NCI-H1694 treated with DMSO at 0.1 percent for 48 hours (cell line): ENCODE measurements at regions not wholly inside any gene's neighbourhood (a gene's known extent, or its start where the extent isn't known, plus 50 kb on each side); places are given as distances from the start of the nearest gene placed in this dataset.
"Not testable (repeated sequence)": the region's sequence is repeated elsewhere in the genome, so short reads cannot be mapped to it uniquely, and the experiment has no call there.

ENCODE experiments used
- DNase-seq: peaks from one replicate; lab custom pipeline; 2025; lab: John Stamatoyannopoulos, UW

GRCh38 chr2:83155826-83156225 is 1303.3 kb downstream of the SUCLG1 start:
- no peak for DNase-seq

- DNase-seq: no peak
Observed at GRCh38 chr2:83143946-83144345, 1315.1 kb downstream of the SUCLG1 start.

DNA sequence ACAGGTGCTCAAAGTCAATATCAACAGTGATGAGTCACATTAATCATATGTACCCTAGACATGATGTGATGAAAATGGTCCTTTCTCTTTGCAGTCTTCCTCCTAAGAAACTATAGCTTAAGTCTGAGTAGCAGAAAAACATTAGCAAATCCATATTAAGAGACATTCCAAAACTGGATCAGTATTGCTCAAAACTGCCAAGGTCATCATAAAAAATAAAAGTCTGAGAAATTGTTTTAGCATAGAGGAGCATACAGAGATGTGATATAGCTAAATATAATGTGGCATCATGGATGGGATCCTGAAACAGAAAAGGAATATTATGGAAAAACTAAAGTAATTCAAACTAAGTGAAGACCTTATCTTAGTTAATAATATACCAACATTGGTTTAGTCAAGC is 1316.1 kb downstream of the SUCLG1 start:
- no peak for DNase-seq

GRCh38 chr2:83115606-83116005 is 1343.5 kb downstream of the SUCLG1 start:
- DNase-seq: no peak

GRCh38 chr2:83115155-83115554 is 1343.9 kb downstream of the SUCLG1 start:
- no peak for DNase-seq

DNA sequence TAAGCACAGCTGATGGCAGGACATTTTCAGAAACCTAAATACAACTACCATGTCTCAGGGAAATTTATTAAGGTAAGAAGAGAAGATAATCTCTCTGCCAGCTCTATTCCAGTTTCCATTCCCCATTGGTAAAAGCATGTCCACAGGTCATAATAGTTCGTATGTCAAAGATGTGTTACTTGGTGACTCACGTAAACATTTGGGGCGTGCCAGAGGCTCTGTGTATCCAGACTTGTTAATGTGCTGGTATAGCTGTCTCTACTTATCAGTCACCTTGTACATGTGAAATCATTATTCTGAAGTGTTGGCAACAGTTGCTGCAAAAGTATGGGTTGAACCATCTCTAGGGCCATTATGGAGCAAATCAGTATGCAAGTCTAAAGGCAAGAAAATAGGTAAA is 1345.1 kb downstream of the SUCLG1 start:
- DNase-seq: no peak

- no peak for DNase-seq
Observed at GRCh38 chr2:83112858-83113257, 1346.2 kb downstream of the SUCLG1 start.

GRCh38 chr2:83109284-83109683 is 1349.8 kb downstream of the SUCLG1 start:
- no peak for DNase-seq

DNA sequence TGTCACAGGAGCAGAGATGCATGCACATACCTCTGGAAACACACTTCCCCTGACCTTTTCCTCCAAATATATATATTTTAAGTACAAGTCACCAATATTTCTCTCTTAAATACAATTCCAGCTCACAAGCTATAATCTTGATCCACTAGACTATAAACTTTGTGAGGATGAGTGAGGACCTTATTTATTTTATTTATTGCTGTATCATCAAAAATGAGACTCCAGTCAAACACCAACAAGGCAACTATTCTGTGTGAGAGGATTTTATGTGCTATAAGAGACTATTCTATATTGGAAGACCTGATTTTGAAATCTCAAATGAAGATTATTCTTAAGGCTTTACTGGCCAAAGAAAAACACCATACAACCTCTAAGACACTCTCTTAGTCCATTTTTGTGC is 1352.2 kb downstream of the SUCLG1 start:
- no peak for DNase-seq

DNA sequence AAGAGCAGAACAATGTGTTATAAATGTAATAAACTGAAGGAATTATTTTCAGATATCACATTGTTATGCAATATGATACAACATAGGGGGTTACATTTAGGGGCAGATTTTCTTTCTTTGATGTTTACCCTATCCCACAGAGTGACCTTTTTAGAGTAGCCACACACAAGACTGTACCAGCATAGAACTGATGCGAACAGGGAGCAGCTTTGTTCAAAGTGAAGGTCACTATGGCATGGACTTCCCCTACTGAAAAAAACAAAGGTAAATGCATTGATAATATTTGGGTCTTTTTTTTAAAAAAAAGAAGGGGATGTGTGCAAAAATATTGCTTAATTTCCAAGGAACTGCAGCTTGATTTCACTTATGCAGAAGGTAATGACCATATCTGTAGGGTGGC is 1354.9 kb downstream of the SUCLG1 start:
- DNase-seq: no peak

GRCh38 chr2:83103613-83104012 is 1355.5 kb downstream of the SUCLG1 start:
- no peak for DNase-seq

- DNase-seq: not testable (repeated sequence)
Observed at GRCh38 chr2:83089051-83089450, 1370.0 kb downstream of the SUCLG1 start.

DNA sequence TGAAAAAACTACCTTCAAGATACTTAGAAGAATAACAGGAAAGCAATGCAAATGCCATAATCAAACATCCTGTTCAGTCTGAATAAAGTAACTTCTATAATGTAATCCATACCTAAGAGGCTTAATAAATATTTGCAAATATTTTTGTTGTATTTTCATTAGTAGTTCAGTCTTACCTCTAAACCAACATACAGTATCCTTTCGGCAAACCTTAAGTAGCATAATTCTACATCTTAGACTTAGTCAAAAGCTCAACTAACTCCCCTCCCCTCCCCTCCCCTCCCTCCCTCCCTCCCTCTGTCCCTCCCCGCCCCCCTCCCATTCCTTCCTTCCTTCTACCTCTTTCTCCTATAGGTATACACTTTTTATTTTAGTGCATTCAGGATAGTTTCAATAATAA is 1373.2 kb downstream of the SUCLG1 start:
- DNase-seq: no peak

GRCh38 chr2:83081826-83082690 is 1377.0 kb downstream of the SUCLG1 start:
- peak; percentile 78 for DNase-seq

DNA sequence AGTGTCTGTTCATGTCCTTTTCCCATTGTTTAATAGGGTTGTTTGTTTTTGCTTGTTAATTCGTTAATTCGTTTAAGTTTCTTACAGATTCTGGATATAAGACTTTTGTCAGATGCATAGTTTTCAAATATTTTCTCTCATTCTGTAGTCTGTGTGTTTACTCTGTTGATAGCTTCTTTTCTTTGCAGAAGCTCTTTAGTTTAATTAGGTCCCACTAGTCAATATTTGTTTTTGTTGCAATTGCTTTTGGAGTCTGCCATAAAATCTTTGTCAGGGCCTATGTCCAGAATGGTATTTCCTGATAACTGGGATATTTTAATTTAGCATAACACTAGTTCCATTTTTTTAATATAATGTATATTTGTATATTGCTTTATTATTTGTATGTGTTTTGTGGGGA is 1380.1 kb downstream of the SUCLG1 start:
- no peak for DNase-seq

DNA sequence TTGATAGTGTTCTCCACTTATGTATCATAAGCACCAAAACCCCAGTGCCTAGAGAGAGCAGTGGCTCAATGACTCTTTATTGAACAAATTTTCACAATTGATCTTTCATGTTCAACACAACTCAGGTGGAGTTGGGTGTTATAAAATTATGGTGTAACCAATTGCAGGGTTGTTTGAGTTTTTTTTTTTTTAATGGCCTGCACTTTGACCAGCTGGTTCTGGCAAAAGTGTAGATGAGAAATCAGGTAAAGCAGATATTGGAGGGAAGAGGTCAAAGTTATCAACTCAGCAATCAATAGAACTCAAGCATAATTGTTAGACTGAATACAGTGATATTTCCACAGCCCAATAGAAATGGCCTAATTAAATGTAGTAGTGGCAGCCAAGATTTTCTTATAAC is 1386.3 kb downstream of the SUCLG1 start:
- DNase-seq: no peak

- no peak for DNase-seq
Observed at GRCh38 chr2:83071914-83072313, 1387.2 kb downstream of the SUCLG1 start.

GRCh38 chr2:83071352-83071751 is 1387.7 kb downstream of the SUCLG1 start:
- DNase-seq: no peak

- DNase-seq: no peak
Observed at GRCh38 chr2:83069724-83070123, 1389.4 kb downstream of the SUCLG1 start.

DNA sequence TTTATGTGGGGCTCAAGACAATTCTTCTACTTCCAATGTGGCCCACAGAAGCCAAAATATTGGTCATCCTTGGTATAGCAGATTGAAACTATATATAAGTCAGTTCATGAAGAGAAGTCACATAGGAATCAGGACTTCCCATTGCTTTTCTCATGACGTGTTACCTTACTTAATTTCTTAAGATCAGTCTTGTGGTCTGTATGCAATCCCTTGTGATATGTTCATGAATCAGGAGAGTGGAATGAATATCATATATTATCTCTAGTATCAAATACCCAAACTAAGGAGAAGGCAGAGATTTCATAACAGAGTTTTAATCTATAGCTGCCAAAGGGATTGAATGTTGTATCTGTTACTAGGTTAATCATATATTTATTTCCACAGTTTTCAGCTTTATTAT is 1390.4 kb downstream of the SUCLG1 start:
- no peak for DNase-seq

- no peak for DNase-seq
Observed at GRCh38 chr2:83067947-83068346, 1391.1 kb downstream of the SUCLG1 start.

DNA sequence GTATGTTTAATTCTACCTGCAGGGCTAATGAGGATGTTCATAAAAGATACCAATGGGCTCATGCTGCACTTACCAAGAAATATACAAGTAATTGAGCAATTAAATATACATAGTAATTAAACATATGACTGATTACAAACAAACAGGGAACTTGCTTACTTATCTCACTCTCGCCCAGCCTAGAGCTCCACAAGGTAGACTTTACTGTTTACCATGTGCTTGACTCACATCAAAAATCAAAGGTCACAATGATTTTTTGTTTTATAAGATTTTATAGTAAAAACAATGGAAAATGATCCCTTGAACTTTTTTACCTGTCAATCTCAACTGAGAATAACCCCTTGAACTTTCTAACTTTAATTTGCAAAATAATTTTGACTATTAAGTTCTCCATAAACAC is 1395.1 kb downstream of the SUCLG1 start:
- DNase-seq: no peak

DNA sequence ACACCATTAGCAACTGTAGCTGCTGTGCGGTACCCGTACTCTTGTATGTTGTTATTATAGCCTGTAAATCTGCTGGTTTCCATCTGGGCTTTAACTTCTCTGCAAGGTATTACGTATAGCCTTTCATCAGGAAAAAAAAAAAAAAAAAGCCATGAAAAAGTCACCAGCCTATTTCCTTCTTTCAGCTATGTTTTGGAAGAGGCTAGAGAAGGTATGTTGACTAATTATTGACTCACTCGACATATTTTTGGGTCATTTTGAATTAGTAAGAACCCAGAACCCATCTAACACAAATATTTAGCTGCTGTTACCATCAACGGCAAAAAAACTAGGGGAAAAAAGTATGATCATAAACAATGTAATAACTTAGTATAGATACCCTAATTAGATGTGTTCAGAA is 1395.6 kb downstream of the SUCLG1 start:
- no peak for DNase-seq

GRCh38 chr2:83058683-83059082 is 1400.4 kb downstream of the SUCLG1 start:
- DNase-seq: no peak
